Thyroid gland (tissue), 4 donors: ENCODE measurements at regions not wholly inside any gene's neighbourhood (a gene's known extent, or its start where the extent isn't known, plus 50 kb on each side); places are given as distances from the start of the nearest gene placed in this dataset.

Experiments
- CTCF ChIP-seq, 6 experiments: fragments of 200-600 bp in 3 of 6; fragments of 450-650 bp in 3 of 6; sonication (generic) in 3 of 6; IDR thresholded peaks; one replicate each; pipeline ENCODE4 v1.5.1; 2016 to 2019; ENCODE audit warnings: antibody characterized with exemption in 6 of 6, mild to moderate bottlenecking in 2 of 6, inconsistent platforms in 1 of 6, moderate library complexity in 1 of 6
- POLR2A ChIP-seq, 2 donors: fragments of 450-650 bp; IDR thresholded peaks; one replicate each; pipeline ENCODE4 v1.6.1; 2017; ENCODE audit warnings: antibody characterized with exemption in 2 of 2, mild to moderate bottlenecking in 2 of 2, moderate library complexity in 1 of 2

- TF ChIP-seq CTCF (IDR thresholded peaks at IDR 0.05) (no peak), POLR2A (IDR thresholded peaks at IDR 0.05) (no peak)
Measured at GRCh38 chr4:14644580-14645282, 357.6 kb upstream of the CPEB2 start.
